HG02798 (cell line): ENCODE measurements at regions not wholly inside any gene's neighbourhood (a gene's known extent, or its start where the extent isn't known, plus 50 kb on each side); places are given as distances from the start of the nearest gene placed in this dataset.
A peak's percentile ranks its signal among the peaks of the same experiment; 100 is the strongest.

Experiments used
- ATAC-seq: cut with Tn5 transposase; IDR thresholded peaks from one replicate; pipeline ENCODE4 v1.9.1; 2021; ENCODE audit warnings: mild to moderate bottlenecking; ENCODE audit not compliant: unreplicated experiment, poor library complexity

GRCh38 chr6:4291453-4292403, 156.4 kb upstream of the ECI2 start:
- no peak for ATAC-seq

GRCh38 chr6:4289770-4290320, 154.5 kb upstream of the ECI2 start:
- no peak for ATAC-seq

- no peak for ATAC-seq
Measured at GRCh38 chr6:4287811-4288244, 152.5 kb upstream of the ECI2 start.

GRCh38 chr6:4287372-4287771, 152.0 kb upstream of the ECI2 start:
- ATAC-seq = no peak

- ATAC-seq = no peak
Measured at GRCh38 chr6:4282926-4283325, 147.6 kb upstream of the ECI2 start.

- ATAC-seq = peak; percentile 66
Measured at GRCh38 chr6:4281341-4282293, 146.2 kb upstream of the ECI2 start.

- ATAC-seq = no peak
Measured at GRCh38 chr6:4280707-4281106, 145.3 kb upstream of the ECI2 start.

GRCh38 chr6:4280031-4280430, 144.7 kb upstream of the ECI2 start:
- no peak for ATAC-seq

GRCh38 chr6:4274382-4275082, 139.2 kb upstream of the ECI2 start:
- ATAC-seq = no peak

- no peak for ATAC-seq
Measured at GRCh38 chr6:4272996-4273395, 137.6 kb upstream of the ECI2 start.

- ATAC-seq = no peak
Measured at GRCh38 chr6:4271761-4272470, 136.5 kb upstream of the ECI2 start.

GRCh38 chr6:4270776-4271175, 135.4 kb upstream of the ECI2 start:
- ATAC-seq = no peak

GRCh38 chr6:4270001-4270400, 134.6 kb upstream of the ECI2 start:
- ATAC-seq = no peak

- no peak for ATAC-seq
Measured at GRCh38 chr6:4268171-4268570, 132.8 kb upstream of the ECI2 start.

GRCh38 chr6:4265740-4266139, 130.4 kb upstream of the ECI2 start:
- no peak for ATAC-seq

- ATAC-seq = no peak
Measured at GRCh38 chr6:4264601-4265000, 129.2 kb upstream of the ECI2 start.

- no peak for ATAC-seq
Measured at GRCh38 chr6:4264081-4264480, 128.7 kb upstream of the ECI2 start.

- no peak for ATAC-seq
Measured at GRCh38 chr6:4262526-4262925, 127.2 kb upstream of the ECI2 start.

- ATAC-seq = no peak
Measured at GRCh38 chr6:4259391-4259790, 124.0 kb upstream of the ECI2 start.
